ENCODE measurements at regions not wholly inside any gene's neighbourhood (a gene's known extent, or its start where the extent isn't known, plus 50 kb on each side); places are given as distances from the start of the nearest gene placed in this dataset.

DNA sequence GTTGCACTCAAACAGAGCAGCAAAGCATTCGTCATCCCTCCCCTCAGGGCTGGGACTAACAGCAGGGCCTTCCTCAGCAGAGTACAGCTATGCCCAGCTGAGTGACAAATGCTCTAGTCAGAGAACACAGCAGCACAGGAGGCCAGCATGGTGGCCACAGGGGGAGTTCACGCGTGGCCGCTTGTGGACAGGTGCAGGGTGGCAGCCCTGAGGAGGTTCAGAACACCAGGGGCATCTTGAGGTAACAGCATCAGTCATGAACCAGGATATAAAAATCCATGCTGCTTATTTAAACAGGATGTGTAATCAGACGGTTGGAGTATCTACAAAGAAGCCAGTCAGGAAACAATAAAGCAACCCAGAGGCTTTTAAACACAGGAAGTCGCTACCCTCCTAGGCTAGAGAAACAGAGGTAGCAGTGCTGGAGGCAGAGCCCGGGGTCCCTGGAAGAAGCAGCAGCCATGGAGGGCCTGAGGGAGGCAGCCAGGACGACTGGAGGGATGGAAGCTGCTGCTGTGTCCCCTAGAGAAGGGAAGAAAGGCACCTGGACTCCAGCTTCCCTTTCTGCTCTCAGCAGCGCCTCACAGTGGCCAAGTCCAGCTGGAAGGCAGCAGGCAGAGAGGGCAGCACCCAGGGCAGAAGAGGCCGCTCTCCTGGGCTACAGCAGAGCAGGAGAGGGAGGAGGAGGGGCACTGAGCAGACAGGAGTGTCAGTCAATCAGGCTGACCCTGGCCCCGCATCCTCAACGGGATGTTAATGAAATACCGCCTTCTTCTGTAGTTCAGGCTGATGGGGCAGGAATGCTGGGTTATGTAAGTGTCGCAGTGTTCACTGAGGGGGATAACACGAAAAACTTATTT is 70.8 kb upstream of the UCN3 start:
- peak; percentile 55 for DNase-seq (ENCODE audit: low read depth)
- H3K4me3 ChIP-seq (replicated peaks; ENCODE audit: low read depth, low read length): no peak overlapping the region
- TF ChIP-seq CTCF (IDR thresholded peaks at IDR 0.05; ENCODE audit: low read length, missing control alignments): peak; percentile 56

DNA sequence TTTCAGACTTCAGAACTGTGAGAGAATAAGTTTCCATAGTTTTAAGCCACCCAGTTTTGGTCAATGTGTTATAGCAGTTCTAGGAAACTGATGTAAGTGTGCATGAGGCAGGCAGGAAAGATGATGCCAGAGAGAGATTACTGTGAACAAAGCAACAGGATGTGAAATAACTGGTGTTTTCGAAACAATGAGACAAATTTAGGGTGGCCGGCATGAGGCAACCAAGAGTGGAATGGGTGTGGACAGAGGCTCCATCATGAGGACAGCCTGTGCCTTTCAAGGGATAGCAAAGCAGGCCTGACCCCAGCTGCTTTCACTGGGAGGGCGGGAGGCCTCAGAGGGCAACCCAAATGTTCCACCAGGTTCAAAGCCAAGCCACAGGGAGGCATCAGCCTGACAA is 67.3 kb upstream of the UCN3 start:
- DNase-seq (ENCODE audit: low read depth): peak; percentile 93
- H3K4me3 ChIP-seq (replicated peaks; ENCODE audit: low read depth, low read length): no peak overlapping the region
- peak; percentile 11 for TF ChIP-seq CTCF (IDR thresholded peaks at IDR 0.05; ENCODE audit: low read length, missing control alignments)

DNA sequence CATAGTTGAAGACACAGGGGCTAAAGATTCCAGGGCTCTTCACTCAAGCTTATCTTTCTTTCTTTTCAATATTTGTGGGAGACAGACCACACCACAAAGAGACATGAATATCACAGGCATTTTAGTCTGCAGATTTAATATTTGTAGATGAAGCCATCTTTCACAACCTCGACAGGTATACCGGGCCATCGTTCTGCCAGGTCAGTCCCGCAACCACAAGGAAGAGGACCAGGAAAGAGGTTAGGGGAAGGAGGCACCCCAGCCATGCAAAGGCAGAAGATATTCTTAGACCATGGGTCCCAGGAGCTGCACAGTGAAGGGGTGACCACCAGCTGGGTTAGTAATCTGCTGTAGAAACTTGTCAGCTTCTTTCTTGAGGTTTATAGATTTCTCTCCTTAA is 66.8 kb upstream of the UCN3 start:
- H3K4me3 ChIP-seq (replicated peaks; ENCODE audit: low read depth, low read length): no peak overlapping the region
- no peak for DNase-seq (ENCODE audit: low read depth)
- TF ChIP-seq CTCF (IDR thresholded peaks at IDR 0.05; ENCODE audit: low read length, missing control alignments): no peak

- TF ChIP-seq CTCF (IDR thresholded peaks at IDR 0.05; ENCODE audit: low read length, missing control alignments): no peak
- no peak for DNase-seq (ENCODE audit: low read depth)
- H3K4me3 ChIP-seq (replicated peaks; ENCODE audit: low read depth, low read length): no peak overlapping the region
Measured at GRCh38 chr10:5299950-5300349, 64.8 kb upstream of the UCN3 start.

DNA sequence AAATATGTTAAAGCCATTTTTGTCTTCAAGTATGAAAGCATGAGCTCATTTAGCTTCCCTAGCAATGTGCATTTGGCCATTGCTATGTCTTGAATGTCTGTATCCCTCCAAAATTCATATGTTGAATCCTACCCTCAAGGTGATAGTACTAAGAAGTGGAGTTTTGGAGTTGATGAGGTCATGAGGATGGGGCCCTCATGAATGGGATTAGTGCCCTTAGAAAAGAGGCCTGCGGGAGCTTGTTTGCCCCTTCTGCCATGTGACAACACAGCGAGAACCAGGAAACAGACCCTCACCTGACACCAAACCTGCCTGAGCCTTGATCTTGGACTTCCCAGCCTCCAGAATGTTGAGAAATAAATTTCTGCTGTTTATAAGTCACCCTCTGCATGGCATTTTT is 61.3 kb upstream of the UCN3 start:
- DNase-seq (ENCODE audit: low read depth): no peak
- TF ChIP-seq CTCF (IDR thresholded peaks at IDR 0.05; ENCODE audit: low read length, missing control alignments): no peak
- no peak overlapping the region for H3K4me3 ChIP-seq (replicated peaks; ENCODE audit: low read depth, low read length)

- TF ChIP-seq CTCF (IDR thresholded peaks at IDR 0.05; ENCODE audit: low read length, missing control alignments): peak; percentile 8
- no peak overlapping the region for H3K4me3 ChIP-seq (replicated peaks; ENCODE audit: low read depth, low read length)
- no peak for DNase-seq (ENCODE audit: low read depth)
Measured at GRCh38 chr10:5305374-5305773, 59.4 kb upstream of the UCN3 start.

DNA sequence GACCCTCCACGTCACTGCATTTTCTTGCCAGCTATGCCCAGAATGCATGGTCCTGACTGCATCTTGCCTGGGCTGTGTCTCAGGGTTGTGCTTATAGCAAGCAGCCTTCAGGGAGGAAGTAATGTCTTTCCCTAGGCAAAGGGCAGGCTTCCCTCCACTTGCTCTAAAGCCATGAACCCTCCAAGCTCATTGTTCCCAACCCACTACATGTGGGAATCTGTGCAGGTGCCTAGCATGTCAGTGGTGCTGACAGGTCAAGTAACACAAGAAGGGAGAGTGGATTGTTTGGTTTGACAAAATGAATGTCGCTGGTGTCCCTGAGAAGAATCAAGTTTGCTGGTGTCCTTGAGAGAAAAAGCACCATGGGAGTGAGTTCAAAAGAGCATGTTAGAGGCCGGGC is 53.9 kb upstream of the UCN3 start:
- DNase-seq (ENCODE audit: low read depth): no peak
- TF ChIP-seq CTCF (IDR thresholded peaks at IDR 0.05; ENCODE audit: low read length, missing control alignments): no peak
- no peak overlapping the region for H3K4me3 ChIP-seq (replicated peaks; ENCODE audit: low read depth, low read length)

Data from fibroblast of pulmonary artery (primary cell).